ENCODE measurements at regions not wholly inside any gene's neighbourhood (a gene's known extent, or its start where the extent isn't known, plus 50 kb on each side); places are given as distances from the start of the nearest gene placed in this dataset.

GRCh38 chr18:71998547-71999097 is 545.5 kb downstream of the CBLN2 start:
- intact Hi-C loops (cut with DNase I; ENCODE audit: low total_unique reads), result no loop called here

DNA sequence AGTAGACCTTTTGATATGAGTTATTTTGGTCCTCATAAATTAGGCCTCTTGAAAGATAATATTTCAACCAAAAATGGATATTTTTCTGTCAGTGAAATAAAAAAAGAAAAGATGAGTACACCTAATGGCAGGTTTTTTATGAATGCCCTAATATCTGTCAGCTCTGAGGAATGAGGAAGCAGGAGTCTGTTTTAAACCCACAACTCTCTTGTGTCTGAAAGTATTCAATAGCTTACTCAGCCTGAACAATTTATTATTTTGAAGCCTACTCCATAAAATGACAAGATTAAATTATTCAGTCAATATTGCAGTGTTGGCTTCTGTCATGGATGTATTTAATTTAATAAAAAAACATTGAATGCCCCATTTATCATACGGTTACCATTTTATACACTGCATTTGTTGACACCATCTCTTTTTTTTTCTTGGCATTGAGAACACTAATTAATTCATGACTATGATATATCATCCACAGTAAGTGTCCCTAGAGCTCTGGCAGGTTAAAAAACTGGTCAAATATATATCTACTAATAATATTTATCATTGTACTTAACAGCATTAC is 548.2 kb downstream of the CBLN2 start:
- H3K4me3 ChIP-seq, result no peak overlapping the region
- H3K4me1 ChIP-seq, result no peaks in the 10 kb centered on the region
- in situ Hi-C loops (cut with MboI; ENCODE audit: low sequenced_read_pairs in 4 of 4) (no loop called here), intact Hi-C loops (cut with DNase I; ENCODE audit: low total_unique reads) (no loop called here)
- TF ChIP-seq CTCF (IDR thresholded peaks at IDR 0.05 in 4 of 5, conservative IDR thresholded peaks at IDR 0.05 in 1 of 5) (no peak), POLR2A (IDR thresholded peaks at IDR 0.05) (no peak)
- DNase-seq (no peak), ATAC-seq (no peak)
- no peaks in the 10 kb centered on the region for H3K9me3 ChIP-seq
- H3K27ac ChIP-seq, result no peak overlapping the region
- H3K36me3 ChIP-seq, result no peaks in the 10 kb centered on the region
- no peaks in the 10 kb centered on the region for H3K27me3 ChIP-seq

More at GRCh38 chr18:71998547-71999097, 545.5 kb downstream of the CBLN2 start:
- TF ChIP-seq POLR2A (IDR thresholded peaks at IDR 0.05), result no peak
- no peak for TF ChIP-seq CTCF (IDR thresholded peaks at IDR 0.05 in 4 of 5, conservative IDR thresholded peaks at IDR 0.05 in 1 of 5)
- ATAC-seq (no peak), DNase-seq (no peak)
- no peaks in the 10 kb centered on the region for H3K27me3 ChIP-seq
- no peaks in the 10 kb centered on the region for H3K36me3 ChIP-seq
- H3K27ac ChIP-seq, result no peak overlapping the region
- no peaks in the 10 kb centered on the region for H3K9me3 ChIP-seq
- in situ Hi-C loops (cut with MboI; ENCODE audit: low sequenced_read_pairs in 4 of 4), result no loop called here
- H3K4me1 ChIP-seq, result no peaks in the 10 kb centered on the region
- H3K4me3 ChIP-seq, result no peak overlapping the region

DNA sequence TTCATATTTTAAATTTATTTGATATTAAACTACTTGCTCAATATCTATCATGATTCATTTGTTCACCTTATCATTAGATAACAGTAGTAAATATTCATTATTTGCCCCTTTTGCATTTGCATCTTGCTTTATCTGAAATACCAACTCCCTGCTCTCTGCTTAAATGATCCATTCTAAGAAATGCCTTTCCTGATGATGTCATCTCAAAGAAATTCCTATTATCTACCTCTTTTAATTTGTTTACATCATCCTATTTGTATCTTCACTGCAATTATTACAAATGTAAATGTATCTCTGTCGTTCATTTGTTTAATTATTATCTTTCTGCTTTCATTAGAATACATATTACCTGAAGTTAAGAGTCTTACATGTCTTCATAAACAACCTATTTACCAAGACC is 549.9 kb downstream of the CBLN2 start:
- TF ChIP-seq CTCF (IDR thresholded peaks at IDR 0.05 in 4 of 5, conservative IDR thresholded peaks at IDR 0.05 in 1 of 5) (no peak), POLR2A (IDR thresholded peaks at IDR 0.05) (no peak)
- intact Hi-C loops (cut with DNase I; ENCODE audit: low total_unique reads) (no loop called here), in situ Hi-C loops (cut with MboI; ENCODE audit: low sequenced_read_pairs in 4 of 4) (no loop called here)
- ATAC-seq, result no peak
- Histone ChIP-seq H3K9me3 (no peaks in the 10 kb centered on the region), H3K36me3 (no peaks in the 10 kb centered on the region), H3K4me3 (no peak overlapping the region), H3K27ac (no peak overlapping the region), H3K27me3 (no peaks in the 10 kb centered on the region), H3K4me1 (no peaks in the 10 kb centered on the region)
- no peak for DNase-seq

GRCh38 chr18:71989616-71990015 is 554.5 kb downstream of the CBLN2 start:
- no peak for DNase-seq
- no peaks in the 10 kb centered on the region for H3K4me1 ChIP-seq
- intact Hi-C loops (cut with DNase I; ENCODE audit: low total_unique reads), result no loop called here
- no peaks in the 10 kb centered on the region for H3K27me3 ChIP-seq
- H3K9me3 ChIP-seq, result no peaks in the 10 kb centered on the region
- no peaks in the 10 kb centered on the region for H3K36me3 ChIP-seq
- ATAC-seq, result no peak
- no peak overlapping the region for H3K4me3 ChIP-seq
- no peak overlapping the region for H3K27ac ChIP-seq
- TF ChIP-seq CTCF (IDR thresholded peaks at IDR 0.05 in 4 of 5, conservative IDR thresholded peaks at IDR 0.05 in 1 of 5) (no peak), POLR2A (IDR thresholded peaks at IDR 0.05) (no peak)
- in situ Hi-C loops (cut with MboI; ENCODE audit: low sequenced_read_pairs in 4 of 4), result no loop called here
